Psoas muscle (tissue), 7 donors: ENCODE measurements at regions not wholly inside any gene's neighbourhood (a gene's known extent, or its start where the extent isn't known, plus 50 kb on each side); places are given as distances from the start of the nearest gene placed in this dataset.

Source experiments
- ATAC-seq, 4 donors: fragments of 200-7000 bp; cut with Tn5 transposase; one replicate each; pipeline ENCODE4 v1.9.1; 2020; ENCODE audit warnings: moderate library complexity in 3 of 4, mild to moderate bottlenecking in 2 of 4
- DNase-seq, 2 donors: peaks; one replicate each; pipeline ENCODE4 v3.0.0-alpha.2; 2020
- H3K27ac ChIP-seq: fragments of 200-600 bp; one replicate; pipeline ENCODE4 v1.8.0; 2022
- H3K27me3 ChIP-seq, 3 donors: fragments of 200-600 bp in 1 of 3; one replicate each; pipeline versions ENCODE4 v1.6.1 to v1.8.0; 2013 to 2022; ENCODE audit warnings: low read length in 2 of 3, mild to moderate bottlenecking in 2 of 3, moderate library complexity in 1 of 3; ENCODE audit not compliant: insufficient read depth in 3 of 3
- H3K36me3 ChIP-seq, 2 donors: fragments of 200-600 bp in 1 of 2; one replicate each; pipeline versions ENCODE4 v1.6.1 to v1.8.0; 2013 to 2022; ENCODE audit warnings: low read depth in 1 of 2, mild to moderate bottlenecking in 1 of 2, moderate library complexity in 1 of 2; ENCODE audit not compliant: insufficient read depth in 1 of 2
- H3K4me1 ChIP-seq: fragments of 200-600 bp; one replicate; pipeline ENCODE4 v1.8.0; 2022
- H3K4me3 ChIP-seq: fragments of 200-600 bp; one replicate; pipeline ENCODE4 v1.8.0; 2022; ENCODE audit warnings: mild to moderate bottlenecking
- H3K9me3 ChIP-seq: fragments of 200-600 bp; one replicate; pipeline ENCODE4 v1.8.0; 2022
- WGBS, 3 donors: extraction: QIAGEN DNeasy Blood & Tissue Kit; methylation state at CpG; one replicate each; pipeline versions ENCODE4 v1.1.6 to v1.1.7; 2013; 5-methylcytosine and 5-hydroxymethylcytosine counted together
- intact Hi-C, 2 donors: fragments of 100-400 bp; cut with DNase I; formaldehyde crosslinking; loops; one replicate each; pipeline versions ENCODE4 v1.11.0 to v1.14.2; 2022
- TF ChIP-seq, protein P1 (sequence below): fragments of 200-600 bp; IDR thresholded peaks from one replicate; pipeline ENCODE4 v1.8.0; 2022; ENCODE audit warnings: antibody characterized with exemption
- donor health status: healthy with polysubstance abuse.
- donor health status: DM: no; HTN: no; CAD: no; lungs with moderate emphysema.
- donor health status: Bipolar disorder and iron deficiency.
- donor health status: healthy.
- donor health status: DM: yes; HTN: yes; CAD: no.
- donor health status: DM: no; HTN: no; CAD: no.
- donor health status: DM: yes; HTN: yes; CAD: no.

DNA sequence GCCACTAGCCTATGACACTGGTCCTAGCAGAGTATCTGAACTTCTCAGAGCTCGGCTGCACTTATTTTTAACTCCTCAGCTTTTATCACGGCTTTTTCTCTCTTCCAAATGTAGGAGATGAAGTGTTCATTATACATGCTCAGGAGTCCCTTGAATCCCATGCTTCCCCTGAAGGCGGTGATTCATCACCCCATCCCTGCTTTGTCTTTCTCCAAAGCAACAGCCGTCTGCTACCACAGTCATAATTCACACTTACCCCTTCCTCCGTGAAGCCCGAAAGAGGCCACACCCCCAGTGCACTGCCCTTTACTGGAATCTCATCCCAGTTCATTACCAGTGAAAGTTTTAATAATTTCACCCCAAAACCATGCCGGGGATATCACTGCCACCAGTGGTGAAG, 301.5 kb upstream of the SHH start:
- Histone ChIP-seq H3K27ac (no peak overlapping the region), H3K36me3 (no peaks in the 10 kb centered on the region), H3K4me1 (no peaks in the 10 kb centered on the region), H3K9me3 (no peaks in the 10 kb centered on the region), H3K27me3 (no peaks in the 10 kb centered on the region), H3K4me3 (no peak overlapping the region)
- ATAC-seq (no peak), DNase-seq (no peak)
- WGBS, 3 donors, result 49 to 55% (median 51%) methylated on average over 7 of the region's 7 CpGs
- TF ChIP-seq, protein P1, sequence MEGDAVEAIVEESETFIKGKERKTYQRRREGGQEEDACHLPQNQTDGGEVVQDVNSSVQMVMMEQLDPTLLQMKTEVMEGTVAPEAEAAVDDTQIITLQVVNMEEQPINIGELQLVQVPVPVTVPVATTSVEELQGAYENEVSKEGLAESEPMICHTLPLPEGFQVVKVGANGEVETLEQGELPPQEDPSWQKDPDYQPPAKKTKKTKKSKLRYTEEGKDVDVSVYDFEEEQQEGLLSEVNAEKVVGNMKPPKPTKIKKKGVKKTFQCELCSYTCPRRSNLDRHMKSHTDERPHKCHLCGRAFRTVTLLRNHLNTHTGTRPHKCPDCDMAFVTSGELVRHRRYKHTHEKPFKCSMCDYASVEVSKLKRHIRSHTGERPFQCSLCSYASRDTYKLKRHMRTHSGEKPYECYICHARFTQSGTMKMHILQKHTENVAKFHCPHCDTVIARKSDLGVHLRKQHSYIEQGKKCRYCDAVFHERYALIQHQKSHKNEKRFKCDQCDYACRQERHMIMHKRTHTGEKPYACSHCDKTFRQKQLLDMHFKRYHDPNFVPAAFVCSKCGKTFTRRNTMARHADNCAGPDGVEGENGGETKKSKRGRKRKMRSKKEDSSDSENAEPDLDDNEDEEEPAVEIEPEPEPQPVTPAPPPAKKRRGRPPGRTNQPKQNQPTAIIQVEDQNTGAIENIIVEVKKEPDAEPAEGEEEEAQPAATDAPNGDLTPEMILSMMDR, result no peak
- intact Hi-C loops, result no loop called here

DNA sequence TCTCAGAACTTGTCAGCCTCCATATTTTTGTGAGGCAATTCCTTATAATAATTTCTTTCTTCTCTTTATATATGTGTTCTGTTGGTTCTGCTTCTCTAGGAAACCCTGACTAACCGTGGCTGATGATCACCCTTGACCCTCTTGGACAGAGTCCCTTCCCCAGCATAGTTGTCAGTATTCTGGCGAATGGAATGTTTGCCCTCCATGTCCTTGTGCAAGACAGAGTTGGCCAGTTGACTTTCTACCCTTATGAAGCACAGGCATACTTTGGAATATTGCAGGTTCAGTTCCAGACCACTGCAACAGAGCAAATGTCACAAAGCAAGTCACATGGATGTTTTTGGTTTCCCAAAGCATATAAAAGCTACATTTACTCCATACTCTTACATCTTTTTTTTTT, 297.7 kb upstream of the SHH start:
- Histone ChIP-seq H3K27ac (no peak overlapping the region), H3K27me3 (peaks cover 0 to 2% (median 0%) of the 10 kb centered on the region in 3 donors), H3K36me3 (no peaks in the 10 kb centered on the region), H3K4me1 (no peaks in the 10 kb centered on the region), H3K4me3 (no peak overlapping the region), H3K9me3 (no peaks in the 10 kb centered on the region)
- ATAC-seq (no peak), DNase-seq (no peak)
- intact Hi-C loops, result no loop called here
- 63 to 75% (median 66%) methylated on average over 2 of the region's 2 CpGs for WGBS, 3 donors
- TF ChIP-seq, protein P1, result no peak

DNA sequence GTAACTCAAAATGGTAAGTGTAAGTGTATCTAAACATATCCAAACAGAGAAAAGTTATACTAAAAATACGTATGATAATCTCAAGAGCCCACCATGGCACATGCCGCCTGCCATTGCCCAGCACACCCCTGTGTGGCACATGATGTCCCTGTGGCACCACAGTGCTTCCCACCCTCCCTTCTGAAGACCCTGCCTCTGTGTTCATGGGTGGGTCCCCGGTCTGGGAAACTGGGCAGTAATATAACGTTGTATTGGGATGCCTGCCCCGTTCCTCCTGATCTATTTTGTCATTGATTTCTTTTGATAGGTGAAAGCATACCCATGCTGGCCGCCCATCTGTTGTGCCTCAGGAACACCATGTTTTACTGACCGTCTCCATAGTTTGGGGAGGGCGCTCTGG, 296.8 kb upstream of the SHH start:
- WGBS, 3 donors, result 89 to 95% (median 95%) methylated on average over 8 of the region's 8 CpGs
- ATAC-seq, result no peak

DNA sequence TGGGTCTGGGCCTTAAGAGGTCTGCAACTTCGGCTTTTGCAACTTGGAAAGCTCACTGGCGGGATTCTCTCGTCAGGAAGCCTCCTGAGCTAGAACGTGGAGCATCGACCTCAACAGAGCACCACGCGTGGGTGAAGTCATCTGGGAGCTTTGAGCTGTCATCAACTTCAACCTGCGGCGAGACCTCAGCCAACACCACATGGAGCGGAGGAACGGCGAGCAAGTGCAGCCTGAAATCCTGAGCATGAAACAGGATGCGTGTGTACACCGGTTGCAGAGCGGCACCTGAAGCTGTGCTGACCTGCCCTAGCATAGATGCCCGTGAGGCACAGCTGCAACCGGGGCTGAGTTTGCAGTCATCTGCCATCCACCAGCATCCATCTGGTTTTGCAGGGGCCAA, 295.7 kb upstream of the SHH start:
- WGBS, 3 donors, result 68 to 74% (median 72%) methylated on average over 17 of the region's 17 CpGs
- no peaks in the 10 kb centered on the region for H3K36me3 ChIP-seq
- H3K27ac ChIP-seq, result no peak overlapping the region
- ATAC-seq (no peak), DNase-seq (no peak)
- H3K4me3 ChIP-seq, result no peak overlapping the region
- intact Hi-C loops, result no loop called here
- H3K27me3 ChIP-seq, result peaks cover 0 to 2% (median 0%) of the 10 kb centered on the region in 3 donors
- no peaks in the 10 kb centered on the region for H3K9me3 ChIP-seq
- TF ChIP-seq, protein P1, result no peak
- H3K4me1 ChIP-seq, result no peaks in the 10 kb centered on the region

More for the DNA sequence above, 296.8 kb upstream of the SHH start:
- no peak for DNase-seq
- TF ChIP-seq, protein P1, result no peak
- Histone ChIP-seq H3K36me3 (no peaks in the 10 kb centered on the region), H3K27ac (no peak overlapping the region), H3K27me3 (peaks cover 0 to 2% (median 0%) of the 10 kb centered on the region in 3 donors), H3K4me1 (no peaks in the 10 kb centered on the region), H3K4me3 (no peak overlapping the region), H3K9me3 (no peaks in the 10 kb centered on the region)
- intact Hi-C loops, result no loop called here

DNA sequence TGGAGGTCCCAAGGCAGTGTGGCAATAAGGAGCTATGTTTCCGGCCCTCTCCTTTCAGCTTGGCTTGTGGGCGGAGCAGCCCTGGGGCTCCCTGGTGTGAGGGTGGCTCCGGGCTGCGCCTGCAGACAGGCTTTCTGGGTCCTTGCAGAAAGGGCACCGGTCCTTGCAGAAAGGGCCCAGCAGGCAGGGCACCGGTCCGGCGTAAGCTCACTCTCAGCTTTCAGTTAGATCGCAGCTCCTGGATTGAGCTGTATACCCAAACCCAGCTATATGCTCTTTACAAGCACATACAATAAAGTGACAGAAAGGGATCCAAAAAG, 293.8 kb upstream of the SHH start:
- intact Hi-C loops, result no loop called here
- Histone ChIP-seq H3K27me3 (peaks cover 0 to 2% (median 0%) of the 10 kb centered on the region in 3 donors), H3K27ac (no peak overlapping the region), H3K9me3 (no peaks in the 10 kb centered on the region), H3K36me3 (no peaks in the 10 kb centered on the region), H3K4me3 (no peak overlapping the region), H3K4me1 (no peaks in the 10 kb centered on the region)
- DNase-seq (no peak), ATAC-seq (no peak)
- 69 to 79% (median 72%) methylated on average over 9 of the region's 9 CpGs for WGBS, 3 donors
- TF ChIP-seq, protein P1, result no peak
